ACC112 (cell line): ENCODE measurements at regions not wholly inside any gene's neighbourhood (a gene's known extent, or its start where the extent isn't known, plus 50 kb on each side); places are given as distances from the start of the nearest gene placed in this dataset.

Experiments
- H2AFZ ChIP-seq: fragments of 200-600 bp; sonication (generic); one replicate; pipeline ENCODE4 v1.6.0; 2017; ENCODE audit warnings: antibody characterized with exemption, low read length; ENCODE audit not compliant: unreplicated experiment
- H3K27ac ChIP-seq: fragments of 200-600 bp; sonication (generic); 2 replicates; pipeline ENCODE4 v1.5.1; 2014; ENCODE audit warnings: low read depth, mild to moderate bottlenecking, antibody characterized with exemption, low read length, moderate library complexity
- H3K27me3 ChIP-seq: fragments of 200-600 bp; sonication (generic); 2 replicates; pipeline ENCODE4 v1.6.1; 2014; ENCODE audit warnings: mild to moderate bottlenecking, antibody characterized with exemption, low read length, moderate library complexity, mixed read lengths; ENCODE audit not compliant: insufficient read depth
- H3K36me3 ChIP-seq: fragments of 200-600 bp; sonication (generic); 2 replicates; pipeline ENCODE4 v1.6.1; 2016; ENCODE audit warnings: mild to moderate bottlenecking, antibody characterized with exemption, low read length, moderate library complexity, mixed read lengths; ENCODE audit not compliant: insufficient read depth
- H3K4me1 ChIP-seq: fragments of 200-600 bp; sonication (generic); one replicate; pipeline ENCODE4 v1.6.1; 2016; ENCODE audit warnings: low read length, mixed read lengths; ENCODE audit not compliant: insufficient read depth, unreplicated experiment, control insufficient read depth
- H3K4me3 ChIP-seq: fragments of 200-600 bp; sonication (generic); 2 replicates; pipeline ENCODE4 v1.5.1; 2014; ENCODE audit warnings: mild to moderate bottlenecking, low read depth, low read length
- H3K79me2 ChIP-seq: fragments of 200-600 bp; sonication (generic); one replicate; pipeline ENCODE4 v1.6.0; 2016; ENCODE audit warnings: low read length; ENCODE audit not compliant: control insufficient read depth, unreplicated experiment, insufficient read depth

DNA sequence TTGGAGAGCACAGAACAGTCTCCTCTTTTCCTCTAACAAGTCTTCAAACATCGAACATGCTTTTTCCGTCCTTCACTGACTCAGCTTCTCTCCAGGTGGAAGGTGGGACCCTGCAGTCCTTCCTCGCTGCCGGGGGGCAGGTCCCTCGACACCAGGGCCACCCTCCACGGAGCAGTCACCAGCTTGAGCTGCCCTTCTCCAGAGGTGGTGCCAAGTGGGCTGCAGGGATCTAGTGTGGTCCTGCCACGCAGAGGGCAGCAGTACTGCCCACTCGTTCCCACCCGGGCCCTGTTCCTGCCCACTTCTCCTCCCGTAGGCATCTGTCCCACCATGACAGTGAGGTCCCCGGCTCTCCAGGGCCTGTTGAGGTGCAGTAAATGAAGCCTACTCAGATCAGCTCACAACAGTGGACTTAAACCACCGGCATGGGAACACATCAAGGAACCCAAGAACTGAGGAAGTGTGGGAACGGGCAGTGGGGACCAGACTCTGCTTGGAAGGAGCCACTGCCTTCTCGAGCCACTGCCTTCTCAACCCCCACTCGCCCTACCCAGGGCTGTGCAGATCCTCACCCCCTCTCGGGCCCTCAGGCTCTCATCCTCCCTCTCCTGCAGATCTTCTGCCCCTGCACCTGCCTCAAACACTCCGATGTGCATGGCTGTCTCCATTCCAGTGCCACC is 153.9 kb downstream of the OAT start:
- Histone ChIP-seq H3K27me3 (no peaks in the 10 kb centered on the region), H2AFZ (no peak overlapping the region), H3K36me3 (no peaks in the 10 kb centered on the region), H3K79me2 (no peaks in the 10 kb centered on the region), H3K4me1 (peaks cover 8% of the 10 kb centered on the region), H3K4me3 (no peak overlapping the region), H3K27ac (no peak overlapping the region)

DNA sequence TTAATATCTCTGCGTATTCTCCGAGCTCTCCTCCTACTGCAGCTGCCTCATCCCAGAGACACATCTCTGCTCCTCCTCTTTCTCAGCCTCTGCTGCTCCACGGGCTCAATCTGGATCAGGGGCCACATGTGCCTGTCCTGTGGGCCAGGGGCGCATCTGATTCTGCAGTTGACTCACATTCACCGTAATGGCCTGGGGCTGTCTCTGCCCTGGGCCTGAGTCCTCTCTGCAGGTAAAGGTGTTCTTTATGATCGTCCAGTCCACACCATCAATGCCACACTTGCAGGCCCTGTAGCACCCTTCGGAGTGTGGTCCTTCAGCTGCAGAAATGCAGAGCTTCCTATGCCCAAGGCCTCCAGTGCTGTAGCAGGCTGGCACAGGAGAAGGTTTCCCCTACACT is 154.5 kb downstream of the OAT start:
- Histone ChIP-seq H3K27me3 (no peaks in the 10 kb centered on the region), H3K27ac (no peak overlapping the region)

DNA sequence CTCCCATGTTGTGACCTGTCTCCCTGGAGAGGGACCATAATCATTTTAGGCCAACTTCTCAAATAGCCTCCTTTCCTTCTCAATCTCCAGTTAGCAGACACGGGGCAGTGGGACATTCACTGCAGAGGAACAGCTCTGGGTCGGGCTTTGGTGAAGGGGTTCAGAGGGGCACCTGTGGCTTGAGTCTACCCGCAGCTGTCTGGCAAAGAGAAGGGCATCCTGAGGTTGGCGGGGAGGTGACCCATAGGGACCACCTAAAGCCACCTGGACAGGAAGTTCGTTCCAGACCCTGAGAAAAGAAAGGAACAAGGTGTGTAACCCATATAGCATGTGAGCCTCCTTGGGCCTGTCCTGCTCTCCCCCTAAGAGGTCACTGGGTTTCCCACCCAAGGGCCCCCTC is 155.0 kb downstream of the OAT start:
- H3K27ac ChIP-seq, result no peak overlapping the region
- H3K27me3 ChIP-seq, result no peaks in the 10 kb centered on the region
- H3K4me3 ChIP-seq, result no peak overlapping the region
- no peaks in the 10 kb centered on the region for H3K79me2 ChIP-seq
- no peaks in the 10 kb centered on the region for H3K36me3 ChIP-seq
- no peak overlapping the region for H2AFZ ChIP-seq
- peaks cover 8% of the 10 kb centered on the region for H3K4me1 ChIP-seq

More for the DNA sequence above, 154.5 kb downstream of the OAT start:
- no peak overlapping the region for H3K4me3 ChIP-seq
- no peaks in the 10 kb centered on the region for H3K79me2 ChIP-seq
- no peak overlapping the region for H2AFZ ChIP-seq
- peaks cover 8% of the 10 kb centered on the region for H3K4me1 ChIP-seq
- H3K36me3 ChIP-seq, result no peaks in the 10 kb centered on the region

DNA sequence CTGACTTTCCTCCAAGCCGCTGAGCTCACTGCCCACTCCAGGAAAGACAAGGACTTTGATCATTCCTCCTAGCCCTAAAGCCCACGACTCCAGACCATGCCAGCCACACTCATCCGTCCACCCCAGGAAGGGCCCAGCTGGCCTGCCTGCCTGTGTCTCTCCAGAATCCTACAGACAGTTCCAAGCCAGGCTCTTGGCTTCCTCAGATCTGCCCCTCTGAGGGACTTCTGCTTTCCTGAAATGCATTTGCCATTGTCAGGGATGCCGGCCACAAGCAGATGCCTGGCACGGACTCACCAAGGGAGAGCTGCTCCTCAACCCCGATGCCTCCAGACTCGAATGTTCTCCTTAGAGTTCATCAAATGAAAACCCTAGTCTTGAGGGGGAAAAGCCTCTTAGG is 155.8 kb downstream of the OAT start:
- no peak overlapping the region for H3K4me3 ChIP-seq
- H2AFZ ChIP-seq, result no peak overlapping the region
- H3K4me1 ChIP-seq, result peaks cover 8% of the 10 kb centered on the region
- H3K27ac ChIP-seq, result no peak overlapping the region
- H3K27me3 ChIP-seq, result no peaks in the 10 kb centered on the region
- H3K79me2 ChIP-seq, result no peaks in the 10 kb centered on the region
- no peaks in the 10 kb centered on the region for H3K36me3 ChIP-seq

DNA sequence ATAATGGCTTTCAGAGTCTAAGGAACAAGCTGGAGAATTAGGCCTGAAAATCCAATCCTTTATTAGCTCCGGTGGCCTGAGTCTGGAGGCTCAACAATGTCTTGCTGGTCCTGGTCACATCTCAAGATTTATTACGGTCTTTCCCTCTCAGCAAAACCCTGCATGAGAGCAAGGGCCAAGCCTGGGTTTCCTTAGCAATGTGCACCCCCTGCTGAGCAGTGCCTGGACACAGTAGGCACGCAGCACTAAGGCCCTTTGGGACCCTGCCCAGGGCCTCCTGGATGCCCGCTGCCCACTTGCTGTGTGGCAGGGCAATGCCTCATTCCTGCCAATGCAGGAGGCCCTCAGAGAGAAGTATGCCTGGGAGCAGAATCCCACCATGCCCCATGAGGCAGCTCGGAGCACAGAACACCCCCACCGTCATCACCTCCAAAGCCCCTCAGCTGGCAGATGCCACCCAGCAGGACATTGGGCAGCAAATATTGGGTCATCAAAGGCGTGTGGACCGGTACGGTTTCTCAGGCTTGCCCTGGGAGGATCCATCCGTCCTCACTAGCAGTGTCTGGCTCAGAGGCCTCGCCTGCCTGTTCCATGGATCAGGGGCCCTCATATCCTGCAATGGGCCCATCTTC is 156.4 kb downstream of the OAT start:
- Histone ChIP-seq H3K36me3 (no peaks in the 10 kb centered on the region), H3K4me1 (peaks cover 8% of the 10 kb centered on the region), H2AFZ (no peak overlapping the region), H3K4me3 (no peak overlapping the region), H3K27me3 (no peaks in the 10 kb centered on the region), H3K27ac (no peak overlapping the region), H3K79me2 (no peaks in the 10 kb centered on the region)

DNA sequence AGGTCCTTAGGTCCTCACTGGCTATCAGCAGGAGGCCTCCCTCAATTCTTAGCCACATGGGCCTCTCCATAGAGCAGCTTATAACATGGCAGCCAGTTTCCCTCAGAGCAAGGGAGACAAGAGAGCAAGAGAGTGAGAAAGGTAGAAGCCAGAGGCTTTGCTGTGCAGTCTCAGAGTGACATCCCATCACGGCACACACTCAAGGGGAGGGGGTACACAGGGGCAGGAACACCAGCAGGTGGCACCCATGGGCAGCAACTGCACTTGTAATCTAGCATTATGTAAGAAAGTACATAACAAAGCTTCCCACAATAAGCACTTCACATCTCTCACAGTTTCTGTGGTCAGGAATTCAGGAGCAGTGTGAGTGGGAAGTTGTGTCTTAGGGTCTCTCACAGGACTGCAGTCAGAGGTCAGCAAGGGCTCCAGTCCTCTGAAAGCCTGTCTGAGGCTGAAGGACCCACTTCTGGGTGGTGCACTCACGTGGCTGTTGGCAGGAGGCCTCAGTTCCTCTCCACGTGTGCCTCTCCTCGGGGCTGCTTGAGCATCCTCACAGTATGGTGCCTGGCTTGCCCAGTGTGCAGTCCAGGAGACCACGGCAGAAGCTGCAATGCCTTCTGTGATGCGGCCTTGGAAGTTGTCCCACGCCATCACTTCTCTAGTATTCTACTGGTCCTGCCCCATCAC is 159.4 kb downstream of the OAT start:
- Histone ChIP-seq H3K4me3 (no peak overlapping the region), H2AFZ (no peak overlapping the region), H3K36me3 (no peaks in the 10 kb centered on the region), H3K79me2 (no peaks in the 10 kb centered on the region), H3K27ac (no peak overlapping the region), H3K4me1 (no peaks in the 10 kb centered on the region), H3K27me3 (no peaks in the 10 kb centered on the region)

DNA sequence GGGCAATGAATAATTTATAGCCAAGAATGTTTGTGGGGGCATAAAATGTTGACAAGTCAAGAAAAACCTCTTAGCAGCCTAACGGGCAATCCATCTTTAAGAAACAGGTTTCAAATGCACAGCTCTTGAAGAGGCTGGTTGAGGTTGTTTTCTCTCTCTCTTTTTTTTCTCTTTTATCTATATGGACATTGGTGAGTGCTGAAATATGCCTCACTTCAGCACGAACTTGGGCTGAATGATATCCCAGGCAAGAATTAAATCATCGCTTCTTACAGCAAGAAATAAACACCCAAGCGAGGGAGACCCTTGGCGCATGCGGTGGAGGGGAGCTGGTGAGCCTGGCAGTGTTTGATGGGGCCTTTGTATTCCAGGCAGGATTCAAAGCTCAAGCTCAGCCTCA is 160.9 kb downstream of the OAT start:
- Histone ChIP-seq H3K4me1 (no peaks in the 10 kb centered on the region), H3K79me2 (no peaks in the 10 kb centered on the region), H3K4me3 (no peak overlapping the region), H3K27me3 (no peaks in the 10 kb centered on the region), H3K27ac (no peak overlapping the region), H3K36me3 (no peaks in the 10 kb centered on the region), H2AFZ (no peak overlapping the region)

DNA sequence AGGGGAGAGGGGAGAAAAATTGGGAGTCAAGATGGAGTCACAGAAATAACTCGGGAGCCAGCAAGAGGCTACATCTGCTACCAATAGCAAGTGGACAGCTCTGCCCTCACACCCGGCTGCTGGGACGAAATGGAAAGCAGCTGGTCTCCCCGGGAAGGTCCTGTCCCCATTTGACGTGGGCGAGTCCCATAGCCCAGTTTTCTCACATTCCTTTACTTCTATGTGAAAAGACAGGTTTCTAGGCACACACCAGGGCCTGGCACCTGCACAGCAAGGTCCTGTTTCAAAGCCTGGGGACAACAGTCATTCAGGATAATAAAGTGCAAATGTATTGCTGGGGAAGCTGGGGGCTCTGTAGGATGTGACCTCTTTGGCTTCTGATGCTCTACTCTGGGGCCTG is 162.6 kb downstream of the OAT start:
- no peak overlapping the region for H3K27ac ChIP-seq
- H3K79me2 ChIP-seq, result no peaks in the 10 kb centered on the region
- no peak overlapping the region for H3K4me3 ChIP-seq
- no peaks in the 10 kb centered on the region for H3K4me1 ChIP-seq
- no peaks in the 10 kb centered on the region for H3K36me3 ChIP-seq
- peaks cover 9% of the 10 kb centered on the region; the same call in 1 of the 2 replicates for H3K27me3 ChIP-seq
- H2AFZ ChIP-seq, result no peak overlapping the region

DNA sequence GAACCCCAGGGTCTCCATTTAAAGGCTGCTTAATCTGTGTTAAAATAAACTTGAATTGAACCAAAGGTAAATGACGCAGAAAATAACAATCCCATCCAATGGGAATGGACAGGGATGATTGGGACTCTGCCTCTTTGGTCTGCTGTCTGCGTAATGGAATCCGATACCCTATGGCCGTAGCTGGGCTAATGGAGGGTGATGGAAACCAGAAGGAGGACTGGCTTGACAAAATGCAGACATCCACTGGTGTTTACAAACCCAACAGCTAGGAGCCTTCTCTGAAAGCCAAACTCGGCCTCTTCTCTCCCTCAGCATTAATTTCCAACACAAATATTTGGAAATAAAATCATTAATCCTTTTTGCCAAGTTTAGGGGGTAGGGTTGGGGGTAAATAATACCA is 162.2 kb upstream of the CHST15 start:
- no peak overlapping the region for H2AFZ ChIP-seq

DNA sequence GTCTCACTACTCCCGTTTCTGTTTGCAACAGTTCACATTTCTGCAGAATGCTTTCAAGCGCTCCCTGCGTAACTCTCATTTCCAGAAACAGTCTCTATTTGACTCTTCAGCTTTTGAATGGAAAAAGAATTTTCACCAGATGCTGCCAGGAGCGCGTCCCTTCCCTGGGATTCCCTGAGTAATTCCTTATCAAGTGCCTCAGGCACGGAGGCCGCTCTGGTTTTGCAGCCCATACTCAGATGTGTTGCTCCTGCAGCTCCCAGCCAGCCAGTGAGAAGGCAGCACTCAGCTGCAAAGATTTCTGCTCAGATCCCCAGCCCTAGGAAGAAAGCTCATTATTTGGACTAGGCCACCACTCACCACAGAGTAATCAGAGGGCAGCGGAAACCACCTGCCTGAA is 161.1 kb upstream of the CHST15 start:
- no peaks in the 10 kb centered on the region for H3K36me3 ChIP-seq
- no peak overlapping the region for H3K4me3 ChIP-seq
- no peak overlapping the region for H3K27ac ChIP-seq
- no peak overlapping the region for H2AFZ ChIP-seq
- H3K79me2 ChIP-seq, result no peaks in the 10 kb centered on the region
- no peaks in the 10 kb centered on the region for H3K4me1 ChIP-seq
- peaks cover 10% of the 10 kb centered on the region; the same call in 1 of the 2 replicates for H3K27me3 ChIP-seq

More for the DNA sequence above, 162.2 kb upstream of the CHST15 start:
- Histone ChIP-seq H3K36me3 (no peaks in the 10 kb centered on the region), H3K79me2 (no peaks in the 10 kb centered on the region), H3K4me3 (no peak overlapping the region), H3K4me1 (no peaks in the 10 kb centered on the region), H3K27ac (no peak overlapping the region), H3K27me3 (peaks cover 10% of the 10 kb centered on the region; the same call in 1 of the 2 replicates)

DNA sequence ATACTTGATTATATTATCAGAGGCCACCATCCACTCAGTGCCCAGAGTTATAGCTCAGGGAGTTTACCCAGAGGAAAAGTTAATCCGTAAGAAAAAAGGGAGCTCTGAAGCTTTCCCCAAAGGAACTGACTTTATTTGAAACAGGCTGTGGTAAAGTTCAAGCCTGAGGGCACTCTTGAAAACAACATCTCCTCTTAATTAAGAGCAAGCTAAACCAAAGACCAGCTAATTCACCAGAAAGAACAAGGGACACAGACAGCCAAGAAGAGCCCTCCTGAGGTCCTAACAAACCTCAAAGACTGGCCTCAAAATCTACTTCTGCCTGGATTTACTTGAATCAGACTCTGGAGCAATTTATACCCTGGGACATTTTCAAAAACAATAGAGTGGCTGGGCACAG is 159.6 kb upstream of the CHST15 start:
- peaks cover 10% of the 10 kb centered on the region; the same call in 1 of the 2 replicates for H3K27me3 ChIP-seq
- no peak overlapping the region for H3K4me3 ChIP-seq
- no peaks in the 10 kb centered on the region for H3K79me2 ChIP-seq
- no peaks in the 10 kb centered on the region for H3K4me1 ChIP-seq
- H3K36me3 ChIP-seq, result no peaks in the 10 kb centered on the region
- no peak overlapping the region for H3K27ac ChIP-seq
- H2AFZ ChIP-seq, result no peak overlapping the region
